Vagina (tissue), 2 donors: ENCODE measurements at regions not wholly inside any gene's neighbourhood (a gene's known extent, or its start where the extent isn't known, plus 50 kb on each side); places are given as distances from the start of the nearest gene placed in this dataset.

Experiments used
- DNase-seq, 2 donors: peaks; one replicate each; pipeline ENCODE4 v3.0.0-alpha.2; 2017; ENCODE audit errors: extremely low spot score in 2 of 2
- H3K27ac ChIP-seq: fragments of 200-600 bp; sonication (generic); one replicate; pipeline ENCODE4 v1.5.1; 2019
- H3K27me3 ChIP-seq: fragments of 200-600 bp; sonication (generic); one replicate; pipeline ENCODE4 v1.5.1; 2019
- H3K36me3 ChIP-seq, 2 donors: fragments of 200-600 bp; sonication (generic); one replicate each; pipeline ENCODE4 v1.5.1; 2017 to 2019
- H3K4me1 ChIP-seq: fragments of 200-600 bp; sonication (generic); one replicate; pipeline ENCODE4 v1.5.1; 2019
- H3K4me3 ChIP-seq, 2 donors: fragments of 200-600 bp; sonication (generic); 1 replicate in 1 of 2; 2 replicates in 1 of 2; pipeline ENCODE4 v1.5.1; 2016 to 2019
- H3K9me3 ChIP-seq: fragments of 200-600 bp; sonication (generic); one replicate; pipeline ENCODE4 v1.5.1; 2019
- POLR2A ChIP-seq, 2 donors: fragments of 450-650 bp; IDR thresholded peaks; one replicate each; pipeline ENCODE4 v1.6.1; 2017; ENCODE audit warnings: antibody characterized with exemption in 2 of 2, mild to moderate bottlenecking in 2 of 2, moderate library complexity in 2 of 2
- POLR2AphosphoS5 ChIP-seq, 2 donors: sonication (generic); formaldehyde crosslinking; IDR thresholded peaks; one replicate each; pipeline ENCODE4 v1.9.0; 2017; ENCODE audit warnings: antibody characterized with exemption in 2 of 2, mild to moderate bottlenecking in 2 of 2, low read depth in 1 of 2; ENCODE audit not compliant: insufficient read depth in 1 of 2
- intact Hi-C: fragments of 100-400 bp; cut with DNase I; formaldehyde crosslinking; loops from one replicate; pipeline ENCODE4 v1.15.1; 2023
- TF ChIP-seq, protein P1 (sequence below), 3 experiments: fragments of 450-650 bp in 2 of 3; fragments of 200-600 bp in 1 of 3; sonication (generic) in 1 of 3; IDR thresholded peaks; one replicate each; pipeline ENCODE4 v1.5.1; 2017 to 2019; ENCODE audit warnings: antibody characterized with exemption in 3 of 3, mild to moderate bottlenecking in 2 of 3, moderate library complexity in 2 of 3

DNA sequence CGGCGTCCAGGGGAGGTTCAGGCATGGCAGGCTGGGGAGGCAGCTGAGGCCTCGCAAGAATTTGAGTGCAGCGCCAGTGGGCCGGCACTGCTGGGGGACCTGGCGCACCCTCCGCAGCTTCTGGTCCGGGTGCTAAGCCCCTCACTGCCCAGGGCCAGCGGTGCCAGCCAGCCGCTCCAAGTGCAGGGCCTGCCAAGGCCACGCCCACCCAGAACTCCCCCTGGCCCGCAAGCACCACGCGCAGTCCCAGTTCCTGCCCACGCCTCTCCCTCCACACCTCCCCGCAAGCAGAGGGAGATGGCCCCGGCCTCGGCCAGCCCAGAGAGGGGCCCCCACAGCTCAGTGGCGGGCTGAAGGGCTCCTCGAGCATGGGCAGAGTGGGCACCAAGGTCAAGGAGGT lies 2017.3 kb downstream of the LRRC4C start:
- Histone ChIP-seq H3K4me1 (no peaks in the 10 kb centered on the region), H3K9me3 (no peaks in the 10 kb centered on the region), H3K36me3 (no peaks in the 10 kb centered on the region), H3K27me3 (no peaks in the 10 kb centered on the region), H3K27ac (no peak overlapping the region), H3K4me3 (no peak overlapping the region)
- no peak for TF ChIP-seq POLR2A (IDR thresholded peaks at IDR 0.05)
- no peak for TF ChIP-seq POLR2AphosphoS5 (IDR thresholded peaks at IDR 0.05; ENCODE audit: insufficient read depth in 1 of 2, low read depth in 1 of 2)
- TF ChIP-seq, protein P1, sequence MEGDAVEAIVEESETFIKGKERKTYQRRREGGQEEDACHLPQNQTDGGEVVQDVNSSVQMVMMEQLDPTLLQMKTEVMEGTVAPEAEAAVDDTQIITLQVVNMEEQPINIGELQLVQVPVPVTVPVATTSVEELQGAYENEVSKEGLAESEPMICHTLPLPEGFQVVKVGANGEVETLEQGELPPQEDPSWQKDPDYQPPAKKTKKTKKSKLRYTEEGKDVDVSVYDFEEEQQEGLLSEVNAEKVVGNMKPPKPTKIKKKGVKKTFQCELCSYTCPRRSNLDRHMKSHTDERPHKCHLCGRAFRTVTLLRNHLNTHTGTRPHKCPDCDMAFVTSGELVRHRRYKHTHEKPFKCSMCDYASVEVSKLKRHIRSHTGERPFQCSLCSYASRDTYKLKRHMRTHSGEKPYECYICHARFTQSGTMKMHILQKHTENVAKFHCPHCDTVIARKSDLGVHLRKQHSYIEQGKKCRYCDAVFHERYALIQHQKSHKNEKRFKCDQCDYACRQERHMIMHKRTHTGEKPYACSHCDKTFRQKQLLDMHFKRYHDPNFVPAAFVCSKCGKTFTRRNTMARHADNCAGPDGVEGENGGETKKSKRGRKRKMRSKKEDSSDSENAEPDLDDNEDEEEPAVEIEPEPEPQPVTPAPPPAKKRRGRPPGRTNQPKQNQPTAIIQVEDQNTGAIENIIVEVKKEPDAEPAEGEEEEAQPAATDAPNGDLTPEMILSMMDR (IDR thresholded peaks at IDR 0.05): no peak
- no peak for DNase-seq
- intact Hi-C loops: no loop called here

DNA sequence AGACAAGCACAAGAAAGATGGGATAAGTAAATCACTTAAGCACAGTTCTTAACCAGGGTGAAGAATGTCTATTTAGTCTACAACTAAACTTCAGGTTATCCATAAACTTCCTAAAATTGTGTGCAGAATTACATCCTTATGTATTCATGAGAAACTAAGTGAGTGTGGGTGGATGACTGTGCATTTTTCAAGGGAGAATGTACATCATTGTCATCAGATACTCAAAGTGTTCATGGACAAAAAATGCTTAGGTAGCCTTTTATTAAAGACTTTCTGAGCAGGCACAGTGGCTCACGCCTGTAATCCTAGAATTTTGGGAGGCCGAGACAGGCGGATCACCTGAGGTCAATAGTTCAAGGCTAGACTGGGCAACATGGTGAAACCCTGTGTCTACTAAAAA lies 2023.8 kb downstream of the LRRC4C start:
- Histone ChIP-seq H3K9me3 (no peaks in the 10 kb centered on the region), H3K4me3 (no peak overlapping the region), H3K27me3 (no peaks in the 10 kb centered on the region), H3K36me3 (no peaks in the 10 kb centered on the region), H3K27ac (no peak overlapping the region), H3K4me1 (no peaks in the 10 kb centered on the region)
- intact Hi-C loops: no loop called here
- DNase-seq: no peak
- TF ChIP-seq POLR2AphosphoS5 (IDR thresholded peaks at IDR 0.05; ENCODE audit: insufficient read depth in 1 of 2, low read depth in 1 of 2) (no peak), POLR2A (IDR thresholded peaks at IDR 0.05) (no peak)
- TF ChIP-seq, protein P1 (IDR thresholded peaks at IDR 0.05): no peak

DNA sequence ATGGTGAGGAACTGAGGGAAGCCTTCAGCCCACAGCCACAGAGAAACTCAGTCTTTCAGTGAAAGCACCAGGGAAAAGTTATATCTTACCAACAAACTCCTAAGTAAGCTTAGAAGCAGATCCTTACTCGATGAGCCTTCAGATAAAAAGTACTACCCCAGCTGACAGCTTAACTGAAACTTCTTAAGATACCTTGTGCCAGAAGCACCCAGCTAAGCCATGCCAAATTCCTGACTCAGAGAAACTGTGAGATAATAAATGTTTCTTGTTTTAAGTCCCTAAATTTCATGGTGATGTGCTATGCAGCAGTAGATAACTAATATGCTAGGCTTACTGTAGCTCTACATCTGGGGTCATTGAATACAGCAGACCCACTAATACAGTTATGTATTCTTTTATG lies 2025.0 kb downstream of the LRRC4C start:
- intact Hi-C loops: no loop called here
- H3K27me3 ChIP-seq: no peaks in the 10 kb centered on the region
- H3K9me3 ChIP-seq: no peaks in the 10 kb centered on the region
- no peak overlapping the region for H3K4me3 ChIP-seq
- H3K4me1 ChIP-seq: no peaks in the 10 kb centered on the region
- DNase-seq: no peak
- no peaks in the 10 kb centered on the region for H3K36me3 ChIP-seq
- no peak overlapping the region for H3K27ac ChIP-seq
- no peak for TF ChIP-seq POLR2AphosphoS5 (IDR thresholded peaks at IDR 0.05; ENCODE audit: insufficient read depth in 1 of 2, low read depth in 1 of 2)
- TF ChIP-seq, protein P1 (IDR thresholded peaks at IDR 0.05): no peak
- TF ChIP-seq POLR2A (IDR thresholded peaks at IDR 0.05): no peak

DNA sequence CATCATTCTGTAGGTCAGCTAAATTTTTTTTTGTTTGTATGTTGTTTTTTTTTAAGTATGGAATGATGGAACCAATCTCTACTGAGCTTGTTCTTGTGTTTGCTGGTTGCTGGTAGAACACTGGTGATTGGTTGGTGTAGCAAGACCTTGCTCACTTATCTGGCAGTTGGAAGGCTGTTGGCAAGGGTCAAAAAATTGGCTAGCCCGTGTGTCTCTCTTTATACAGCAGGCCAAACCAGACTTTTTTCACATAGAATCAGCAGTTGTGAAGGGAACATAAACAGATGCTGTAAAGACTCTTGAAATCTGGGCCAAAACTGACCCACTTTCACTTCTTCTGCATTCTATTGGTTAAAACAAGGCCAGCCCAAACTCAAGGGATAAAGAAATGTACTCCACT lies 2026.5 kb downstream of the LRRC4C start:
- Histone ChIP-seq H3K27ac (no peak overlapping the region), H3K27me3 (no peaks in the 10 kb centered on the region), H3K4me3 (no peak overlapping the region), H3K36me3 (no peaks in the 10 kb centered on the region), H3K4me1 (no peaks in the 10 kb centered on the region), H3K9me3 (no peaks in the 10 kb centered on the region)
- no peak for DNase-seq
- intact Hi-C loops: no loop called here
- TF ChIP-seq, protein P1 (IDR thresholded peaks at IDR 0.05): no peak
- TF ChIP-seq POLR2AphosphoS5 (IDR thresholded peaks at IDR 0.05; ENCODE audit: insufficient read depth in 1 of 2, low read depth in 1 of 2) (no peak), POLR2A (IDR thresholded peaks at IDR 0.05) (no peak)

DNA sequence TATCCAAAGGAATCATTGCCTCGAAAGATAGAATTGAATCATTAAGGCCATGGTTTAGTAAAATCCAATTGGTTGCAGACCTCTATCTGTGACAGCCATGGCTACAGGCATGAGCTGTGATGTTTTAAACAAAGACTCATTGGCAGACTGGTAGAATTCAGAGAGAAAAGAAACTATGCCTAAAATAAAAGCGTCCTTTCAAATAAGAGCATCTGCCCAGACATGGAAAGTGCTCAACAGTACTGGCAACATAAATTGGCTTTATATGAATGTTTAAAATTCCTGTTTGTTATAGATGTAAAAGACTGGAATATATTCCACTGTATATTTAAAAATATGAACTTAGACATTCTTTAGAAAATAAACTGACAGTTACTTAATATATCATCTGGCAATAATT lies 2034.2 kb downstream of the LRRC4C start:
- Histone ChIP-seq H3K4me1 (no peaks in the 10 kb centered on the region), H3K27me3 (no peaks in the 10 kb centered on the region), H3K4me3 (no peak overlapping the region), H3K36me3 (no peaks in the 10 kb centered on the region), H3K27ac (no peak overlapping the region), H3K9me3 (no peaks in the 10 kb centered on the region)
- intact Hi-C loops: no loop called here
- DNase-seq: no peak
- TF ChIP-seq POLR2AphosphoS5 (IDR thresholded peaks at IDR 0.05; ENCODE audit: insufficient read depth in 1 of 2, low read depth in 1 of 2) (no peak), POLR2A (IDR thresholded peaks at IDR 0.05) (no peak)
- TF ChIP-seq, protein P1 (IDR thresholded peaks at IDR 0.05): no peak
